Trophoblast cell (in vitro differentiated cells and primary cell): ENCODE measurements at regions not wholly inside any gene's neighbourhood (a gene's known extent, or its start where the extent isn't known, plus 50 kb on each side); places are given as distances from the start of the nearest gene placed in this dataset.

ENCODE experiments used
- DNase-seq, 2 donors: peaks; one replicate each; pipeline ENCODE4 v3.0.0-alpha.2; 2016
- H2AFZ ChIP-seq: 2 replicates; pipeline ENCODE4 v1.6.1; 2013; ENCODE audit warnings: low read length, moderate library complexity, mild to moderate bottlenecking; ENCODE audit not compliant: insufficient read depth, poor library complexity
- H2AK5ac ChIP-seq: 2 replicates; pipeline ENCODE4 v1.6.1; 2013; ENCODE audit warnings: mild to moderate bottlenecking, low read length
- H2BK120ac ChIP-seq: 2 replicates; pipeline ENCODE4 v1.6.1; 2013; ENCODE audit warnings: low read length, mild to moderate bottlenecking, moderate library complexity; ENCODE audit not compliant: insufficient read depth, poor library complexity
- H2BK12ac ChIP-seq: 2 replicates; pipeline ENCODE4 v1.6.1; 2013; ENCODE audit warnings: mild to moderate bottlenecking, low read length, moderate library complexity
- H2BK5ac ChIP-seq: 2 replicates; pipeline ENCODE4 v1.6.1; 2013; ENCODE audit warnings: low read length, low read depth, moderate library complexity, mild to moderate bottlenecking; ENCODE audit not compliant: poor library complexity
- H3K14ac ChIP-seq: 2 replicates; pipeline ENCODE4 v1.6.1; 2013; ENCODE audit warnings: mild to moderate bottlenecking, low read length
- H3K18ac ChIP-seq: 2 replicates; pipeline ENCODE4 v1.6.1; 2013; ENCODE audit warnings: mild to moderate bottlenecking, low read length
- H3K23ac ChIP-seq: 2 replicates; pipeline ENCODE4 v1.6.1; 2013; ENCODE audit warnings: low read length
- H3K27ac ChIP-seq: 2 replicates; pipeline ENCODE4 v1.5.1; 2013; ENCODE audit warnings: low read depth, mild to moderate bottlenecking, inconsistent platforms, low read length, moderate library complexity
- H3K27me3 ChIP-seq: 2 replicates; pipeline ENCODE4 v1.6.1; 2013; ENCODE audit warnings: inconsistent platforms, mild to moderate bottlenecking, low read length, moderate library complexity; ENCODE audit not compliant: insufficient read depth
- H3K36me3 ChIP-seq, 2 experiments: 1 replicate in 1 of 2; 2 replicates in 1 of 2; pipeline ENCODE4 v1.6.1; 2013; ENCODE audit warnings: low read length in 2 of 2, mild to moderate bottlenecking in 2 of 2, moderate library complexity in 1 of 2; ENCODE audit not compliant: insufficient read depth in 2 of 2, control insufficient read depth in 1 of 2
- H3K4ac ChIP-seq: 2 replicates; pipeline ENCODE4 v1.6.1; 2013; ENCODE audit warnings: low read depth, mild to moderate bottlenecking, low read length, moderate library complexity
- H3K4me1 ChIP-seq, 2 experiments: 1 replicate in 1 of 2; 2 replicates in 1 of 2; pipeline ENCODE4 v1.6.1; 2013; ENCODE audit warnings: low read length in 2 of 2, mild to moderate bottlenecking in 2 of 2, moderate library complexity in 1 of 2; ENCODE audit not compliant: insufficient read depth in 2 of 2, control insufficient read depth in 1 of 2
- H3K4me2 ChIP-seq: 2 replicates; pipeline ENCODE4 v1.6.1; 2013; ENCODE audit warnings: inconsistent platforms, mild to moderate bottlenecking, low read length, moderate library complexity
- H3K4me3 ChIP-seq: 2 replicates; pipeline ENCODE4 v1.5.1; 2013; ENCODE audit warnings: mild to moderate bottlenecking, low read depth, low read length, inconsistent platforms
- H3K79me1 ChIP-seq: one replicate; pipeline ENCODE4 v1.6.1; 2013; ENCODE audit warnings: low read length
- H3K79me2 ChIP-seq: 2 replicates; pipeline ENCODE4 v1.6.1; 2013; ENCODE audit warnings: low read length, mild to moderate bottlenecking; ENCODE audit not compliant: control insufficient read depth, insufficient read depth, poor library complexity
- H3K9ac ChIP-seq: 2 replicates; pipeline ENCODE4 v1.6.1; 2013; ENCODE audit warnings: mild to moderate bottlenecking, low read length
- H3K9me3 ChIP-seq: 2 replicates; pipeline ENCODE4 v1.6.1; 2013; ENCODE audit warnings: low read depth, mild to moderate bottlenecking, control low read depth, inconsistent platforms, low read length; ENCODE audit not compliant: insufficient read depth
- H4K12ac ChIP-seq: 2 replicates; pipeline ENCODE4 v1.6.1; 2013; ENCODE audit warnings: low read depth, mild to moderate bottlenecking, low read length, moderate library complexity
- H4K8ac ChIP-seq: 2 replicates; pipeline ENCODE4 v1.6.1; 2013; ENCODE audit warnings: low read depth, mild to moderate bottlenecking, low read length, moderate library complexity
- H4K91ac ChIP-seq: one replicate; pipeline ENCODE4 v1.6.1; 2013; ENCODE audit warnings: low read depth, mild to moderate bottlenecking, low read length, moderate library complexity
- WGBS: extraction: QIAGEN DNeasy Blood & Tissue Kit; methylation state at CpG from one replicate; pipeline ENCODE4 v1.1.7; 2013; ENCODE audit warnings: missing lambda C conversion rate; ENCODE audit not compliant: insufficient read length, insufficient coverage; ENCODE audit errors: extremely low coverage; 5-methylcytosine and 5-hydroxymethylcytosine counted together

DNA sequence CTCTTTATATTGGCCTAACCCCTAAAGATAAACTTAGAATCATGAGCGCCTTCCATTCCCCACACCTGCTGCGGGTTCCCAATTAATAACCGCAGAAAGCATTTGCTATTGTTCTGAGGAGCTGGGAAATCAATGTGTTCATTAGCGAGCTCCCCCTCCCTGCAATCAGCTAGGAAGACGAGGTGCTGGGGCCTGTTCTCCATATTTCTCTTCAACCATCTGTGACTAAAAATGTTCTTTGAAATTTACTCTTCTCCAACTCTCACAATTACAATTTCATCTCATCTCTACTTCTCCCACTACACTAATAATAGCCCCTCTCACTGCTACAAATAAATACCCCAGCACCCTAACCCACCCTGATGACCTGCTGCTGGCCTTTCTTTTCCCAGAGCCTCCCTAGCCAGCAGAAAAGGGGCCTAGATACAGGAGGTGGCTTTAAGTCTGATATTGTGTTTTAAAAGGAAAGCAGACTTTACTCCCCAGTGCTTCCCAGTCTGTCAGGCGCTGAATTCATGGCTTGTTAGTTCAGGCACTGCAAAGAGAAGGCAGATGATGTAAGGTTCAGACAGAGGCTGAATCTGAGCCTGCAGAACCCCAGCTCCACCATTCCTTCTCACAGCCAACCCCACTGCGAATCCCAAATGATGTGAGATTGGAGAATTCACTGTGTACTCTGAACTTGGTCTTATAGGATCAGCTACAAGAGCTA lies 477.5 kb upstream of the DAB1 start:
- Histone ChIP-seq H3K18ac (no peak overlapping the region), H2BK12ac (no peak overlapping the region), H3K36me3 (no peaks in the 10 kb centered on the region), H4K91ac (no peak overlapping the region), H3K14ac (no peak overlapping the region), H3K27me3 (no peaks in the 10 kb centered on the region), H2AK5ac (no peak overlapping the region), H3K79me1 (no peaks in the 10 kb centered on the region), H3K4ac (no peak overlapping the region), H3K4me1 (no peaks in the 10 kb centered on the region), H2BK120ac (no peak overlapping the region), H2BK5ac (no peak overlapping the region), H2AFZ (no peak overlapping the region), H4K8ac (no peak overlapping the region), H3K23ac (no peak overlapping the region), H3K9me3 (no peaks in the 10 kb centered on the region), H3K9ac (no peak overlapping the region), H4K12ac (no peak overlapping the region), H3K79me2 (no peaks in the 10 kb centered on the region), H3K4me3 (no peak overlapping the region), H3K27ac (no peak overlapping the region), H3K4me2 (no peak overlapping the region)
- no CpG with 5 or more reads among the region's 7 CpGs for WGBS
- no peak for DNase-seq

DNA sequence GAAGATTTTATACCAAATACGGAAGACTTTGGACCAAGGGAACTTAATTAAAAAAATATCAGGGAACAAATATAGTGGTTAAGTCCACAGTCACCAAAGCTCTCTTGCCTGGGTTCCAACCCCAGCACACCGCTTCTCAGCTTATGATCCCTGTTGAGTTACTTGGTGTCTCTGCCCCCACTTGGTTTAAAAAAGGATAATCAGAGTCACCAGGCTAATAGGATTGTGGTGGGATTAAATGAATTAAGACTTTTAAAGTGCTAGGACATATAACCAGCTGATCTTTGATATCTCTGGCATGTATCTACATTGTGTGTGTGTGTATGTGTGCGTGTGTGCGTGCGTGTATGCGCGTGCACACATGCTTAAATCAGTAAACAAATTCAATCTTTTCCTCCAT lies 474.7 kb upstream of the DAB1 start:
- no peak overlapping the region for H2BK5ac ChIP-seq
- H3K27ac ChIP-seq: no peak overlapping the region
- no peak overlapping the region for H2AFZ ChIP-seq
- no peak overlapping the region for H3K4ac ChIP-seq
- H3K14ac ChIP-seq: no peak overlapping the region
- H3K23ac ChIP-seq: no peak overlapping the region
- H2AK5ac ChIP-seq: no peak overlapping the region
- DNase-seq: no peak
- no peaks in the 10 kb centered on the region for H3K79me2 ChIP-seq
- no peaks in the 10 kb centered on the region for H3K79me1 ChIP-seq
- H3K4me1 ChIP-seq: peaks cover 0 to 1% of the 10 kb centered on the region in 2 experiments
- H4K12ac ChIP-seq: no peak overlapping the region
- H3K4me2 ChIP-seq: no peak overlapping the region
- H4K8ac ChIP-seq: no peak overlapping the region
- H2BK120ac ChIP-seq: no peak overlapping the region
- no peak overlapping the region for H3K9ac ChIP-seq
- no peak overlapping the region for H3K4me3 ChIP-seq
- H4K91ac ChIP-seq: no peak overlapping the region
- no peaks in the 10 kb centered on the region for H3K27me3 ChIP-seq
- no CpG with 5 or more reads among the region's 7 CpGs for WGBS
- H3K36me3 ChIP-seq: no peaks in the 10 kb centered on the region
- no peak overlapping the region for H3K18ac ChIP-seq
- H2BK12ac ChIP-seq: no peak overlapping the region
- H3K9me3 ChIP-seq: no peaks in the 10 kb centered on the region

DNA sequence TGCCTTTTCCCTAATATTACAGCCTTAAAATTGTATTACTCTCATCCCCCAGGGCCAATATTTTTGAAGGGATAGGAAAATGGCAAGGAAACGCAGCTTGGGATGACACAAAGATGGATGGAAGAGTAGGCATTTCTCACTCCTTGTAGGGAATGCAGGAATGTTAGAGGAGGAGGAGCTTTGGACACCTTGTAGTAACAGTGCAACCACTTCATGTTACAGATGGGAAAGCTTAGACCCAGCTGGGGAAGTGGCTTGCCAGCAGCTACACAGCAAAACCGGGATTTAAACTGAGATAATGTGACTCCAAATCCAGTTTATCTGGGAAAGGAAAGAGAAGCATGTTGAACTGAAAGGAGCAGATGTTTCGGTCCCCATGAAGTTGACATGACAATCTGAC lies 473.7 kb upstream of the DAB1 start:
- Histone ChIP-seq H3K36me3 (no peaks in the 10 kb centered on the region), H3K79me2 (no peaks in the 10 kb centered on the region), H3K18ac (no peak overlapping the region), H3K23ac (no peak overlapping the region), H3K4ac (no peak overlapping the region), H3K9me3 (no peaks in the 10 kb centered on the region), H3K4me2 (no peak overlapping the region), H2BK5ac (no peak overlapping the region), H3K14ac (no peak overlapping the region), H3K27me3 (no peaks in the 10 kb centered on the region), H4K12ac (no peak overlapping the region), H2BK120ac (no peak overlapping the region), H3K27ac (no peak overlapping the region), H2AFZ (no peak overlapping the region), H3K79me1 (no peaks in the 10 kb centered on the region), H2BK12ac (no peak overlapping the region), H4K91ac (no peak overlapping the region), H3K4me1 (peaks cover 0 to 1% of the 10 kb centered on the region in 2 experiments), H3K4me3 (no peak overlapping the region), H2AK5ac (no peak overlapping the region), H4K8ac (no peak overlapping the region), H3K9ac (no peak overlapping the region)
- no CpG with 5 or more reads among the region's 3 CpGs for WGBS
- no peak for DNase-seq

DNA sequence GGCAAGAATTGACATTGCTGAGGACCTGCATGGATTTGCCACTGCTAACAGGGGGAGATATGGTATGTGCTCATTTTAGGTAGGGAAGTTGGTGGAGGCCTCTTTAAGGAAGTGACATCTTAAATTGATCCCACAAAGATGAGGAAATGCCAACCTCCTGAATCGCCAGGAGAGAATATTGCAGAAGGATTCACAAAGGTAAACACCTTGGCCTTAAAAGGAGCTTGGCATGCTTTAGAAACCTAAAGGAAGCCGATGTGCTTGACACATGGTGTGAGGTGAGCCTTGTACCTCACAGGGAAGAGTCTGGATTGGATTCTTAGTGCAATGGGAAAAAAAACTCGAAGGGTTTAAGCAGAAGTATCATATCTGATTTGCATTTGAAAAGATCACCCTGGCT lies 470.5 kb upstream of the DAB1 start:
- H3K27me3 ChIP-seq: no peaks in the 10 kb centered on the region
- no CpG with 5 or more reads among the region's 3 CpGs for WGBS
- H3K4me1 ChIP-seq: peaks cover 0 to 1% of the 10 kb centered on the region in 2 experiments
- H3K23ac ChIP-seq: no peak overlapping the region
- H3K9me3 ChIP-seq: no peaks in the 10 kb centered on the region
- H4K12ac ChIP-seq: no peak overlapping the region
- no peaks in the 10 kb centered on the region for H3K79me2 ChIP-seq
- H3K27ac ChIP-seq: no peak overlapping the region
- no peak overlapping the region for H2AK5ac ChIP-seq
- no peak overlapping the region for H2BK12ac ChIP-seq
- H3K36me3 ChIP-seq: no peaks in the 10 kb centered on the region
- H4K8ac ChIP-seq: no peak overlapping the region
- no peak overlapping the region for H4K91ac ChIP-seq
- no peak overlapping the region for H3K14ac ChIP-seq
- H2BK5ac ChIP-seq: no peak overlapping the region
- H3K4me3 ChIP-seq: no peak overlapping the region
- no peak overlapping the region for H3K9ac ChIP-seq
- no peak overlapping the region for H2BK120ac ChIP-seq
- no peak overlapping the region for H3K18ac ChIP-seq
- DNase-seq: no peak
- H3K4me2 ChIP-seq: no peak overlapping the region
- no peak overlapping the region for H2AFZ ChIP-seq
- H3K79me1 ChIP-seq: no peaks in the 10 kb centered on the region
- no peak overlapping the region for H3K4ac ChIP-seq
